HCT116 (cell line): ENCODE measurements at regions not wholly inside any gene's neighbourhood (a gene's known extent, or its start where the extent isn't known, plus 50 kb on each side); places are given as distances from the start of the nearest gene placed in this dataset.

ENCODE experiments used
- ATAC-seq: fragments of 200-7000 bp; cut with Tn5 transposase; 2 replicates; pipeline ENCODE4 v1.9.1; 2020; ENCODE audit warnings: mild to moderate bottlenecking, moderate library complexity
- BruUV-seq: library from RNA; stranded (reverse); fragments of 400-500 nt; replicated peaks from 2 replicates; lab custom pipeline; 2021; lab: Mats Ljungman, UMichigan
- CTCF ChIA-PET: fragments of 300-600 bp; sonication (Branson Sonifier 250); formaldehyde crosslinking; loops from one replicate; lab custom pipeline; 2021; ENCODE audit warnings: antibody characterized with exemption; lab: Charles Lee
- POLR2A ChIA-PET: fragments of 300-600, 350-600 bp; sonication (Branson Sonifier 250); formaldehyde crosslinking; loops from one replicate; lab custom pipeline; 2021; ENCODE audit warnings: antibody characterized with exemption; lab: Charles Lee
- RAD21 ChIA-PET, 2 experiments: fragments of 300-600 bp; sonication (Branson Sonifier 250); formaldehyde crosslinking; loops; one replicate each; lab custom pipeline; 2023; ENCODE audit warnings: low total read pairs in 2 of 2; ENCODE audit not compliant: uncharacterized antibody in 2 of 2, unreplicated experiment in 2 of 2, low non-redundant PET in 1 of 2; lab: Charles Lee
- DNase-seq: peaks from one replicate; pipeline ENCODE4 v3.0.0-alpha.2; 2010; ENCODE audit warnings: low read depth, low spot score
- H2AFZ ChIP-seq: fragments of 200-600 bp; shearing (Covaris generic), sonication (generic); 2 replicates; pipeline ENCODE4 v1.6.1; 2017; ENCODE audit warnings: low read depth, mixed run types, mixed read lengths, antibody characterized with exemption, low read length; ENCODE audit not compliant: poor library complexity, severe bottlenecking
- H3K27ac ChIP-seq: 2 replicates; pipeline ENCODE4 v1.5.1; 2012; ENCODE audit warnings: low read depth, low read length
- H3K27me3 ChIP-seq: fragments of 200-600 bp; sonication (generic); 2 replicates; pipeline ENCODE4 v1.6.1; 2016; ENCODE audit warnings: mixed run types, low read length, mixed read lengths; ENCODE audit not compliant: insufficient read depth
- H3K36me3 ChIP-seq, 2 experiments: fragments of 200-500 bp in 1 of 2; fragments of 200-600 bp in 1 of 2; sonication (Bioruptor generic) in 1 of 2; sonication (generic) in 1 of 2; 2 replicates each; pipeline versions ENCODE4 v1.5.1 to v1.6.1; 2014 to 2016; ENCODE audit warnings: low read length in 2 of 2, inconsistent platforms in 1 of 2, mixed read lengths in 1 of 2, mixed run types in 1 of 2; ENCODE audit not compliant: insufficient read depth in 2 of 2, control insufficient read depth in 1 of 2
- H3K4me1 ChIP-seq, 2 experiments: fragments of 200-600 bp in 1 of 2; sonication (generic) in 1 of 2; 2 replicates each; pipeline versions ENCODE4 v1.5.1 to v1.6.1; 2012 to 2017; ENCODE audit warnings: low read length in 2 of 2, inconsistent platforms in 1 of 2, mild to moderate bottlenecking in 1 of 2, mixed read lengths in 1 of 2, mixed run types in 1 of 2, moderate library complexity in 1 of 2; ENCODE audit not compliant: insufficient read depth in 2 of 2, control insufficient read depth in 1 of 2
- H3K4me2 ChIP-seq: fragments of 200-600 bp; sonication (generic); 2 replicates; pipeline ENCODE4 v1.6.1; 2017; ENCODE audit warnings: mixed run types, low read length, mixed read lengths
- H3K4me3 ChIP-seq, 2 experiments: fragments of 200-600 bp in 1 of 2; sonication (generic) in 1 of 2; replicated peaks in 1 of 2; 2 replicates each; pipeline ENCODE4 v1.5.1; 2011 to 2016; ENCODE audit warnings: low read length in 2 of 2, control low read depth in 1 of 2, low read depth in 1 of 2, mild to moderate bottlenecking in 1 of 2, mixed read lengths in 1 of 2, mixed run types in 1 of 2
- H3K79me2 ChIP-seq: fragments of 200-600 bp; sonication (generic); 2 replicates; pipeline ENCODE4 v1.6.1; 2017; ENCODE audit warnings: mild to moderate bottlenecking, mixed run types, low read length, moderate library complexity, mixed read lengths; ENCODE audit not compliant: insufficient read depth
- H3K9ac ChIP-seq: fragments of 200-600 bp; sonication (generic); 2 replicates; pipeline ENCODE4 v1.6.1; 2016; ENCODE audit warnings: low read length, mixed read lengths
- H3K9me2 ChIP-seq: fragments of 200-600 bp; sonication (generic), shearing (Covaris generic); 2 replicates; pipeline ENCODE4 v1.6.1; 2017; ENCODE audit warnings: mixed run types, mild to moderate bottlenecking, moderate library complexity; ENCODE audit not compliant: insufficient read depth
- H3K9me3 ChIP-seq, 2 experiments: fragments of 200-500 bp in 1 of 2; fragments of 200-600 bp in 1 of 2; sonication (Bioruptor generic) in 1 of 2; sonication (generic) in 1 of 2; 2 replicates each; pipeline ENCODE4 v1.6.1; 2014 to 2017; ENCODE audit warnings: low read length in 2 of 2, mixed read lengths in 2 of 2, inconsistent platforms in 1 of 2, low read depth in 1 of 2, mild to moderate bottlenecking in 1 of 2, mixed run types in 1 of 2, moderate library complexity in 1 of 2; ENCODE audit not compliant: control insufficient read depth in 1 of 2, insufficient read depth in 1 of 2
- H4K20me1 ChIP-seq: fragments of 200-600 bp; sonication (generic), shearing (Covaris generic); 2 replicates; pipeline ENCODE4 v1.6.1; 2017; ENCODE audit warnings: mixed run types, mild to moderate bottlenecking, moderate library complexity; ENCODE audit not compliant: insufficient read depth
- EGR1 ChIP-seq: IDR thresholded peaks from 2 replicates; pipeline ENCODE4 v1.6.1; 2012; ENCODE audit warnings: low read depth
- ELF1 ChIP-seq: IDR thresholded peaks from 2 replicates; pipeline ENCODE4 v1.6.1; 2012; ENCODE audit warnings: low read depth, borderline replicate concordance
- EZH2 ChIP-seq: fragments of 200-600 bp; sonication (generic); IDR thresholded peaks from 2 replicates; pipeline ENCODE4 v1.6.1; 2017; ENCODE audit warnings: antibody characterized with exemption, mixed run types
- FOSL1 ChIP-seq: IDR thresholded peaks from 2 replicates; pipeline ENCODE4 v1.6.1; 2012; ENCODE audit warnings: low read depth
- JUND ChIP-seq: IDR thresholded peaks from 2 replicates; pipeline ENCODE4 v1.6.1; 2012
- POLR2A ChIP-seq: IDR thresholded peaks from 2 replicates; pipeline ENCODE4 v1.7.0; 2011; ENCODE audit warnings: borderline replicate concordance; ENCODE audit not compliant: insufficient read depth, insufficient read length; ENCODE audit errors: extremely low read depth
- SIN3A ChIP-seq: IDR thresholded peaks from 2 replicates; pipeline ENCODE4 v1.6.1; 2012; ENCODE audit warnings: low read depth
- YY1 ChIP-seq: IDR thresholded peaks from 2 replicates; pipeline ENCODE4 v1.6.1; 2011; ENCODE audit warnings: low read length, low read depth, moderate library complexity, mild to moderate bottlenecking; ENCODE audit not compliant: insufficient replicate concordance; ENCODE audit errors: extremely low read depth
- intact Hi-C: fragments of 100-400 bp; cut with micrococcal nuclease; formaldehyde crosslinking; loops from 2 replicates; pipeline ENCODE4 v1.10.0; 2022
- TF ChIP-seq, protein P1 (sequence below): IDR thresholded peaks from 2 replicates; pipeline ENCODE4 v1.6.1; 2012

DNA sequence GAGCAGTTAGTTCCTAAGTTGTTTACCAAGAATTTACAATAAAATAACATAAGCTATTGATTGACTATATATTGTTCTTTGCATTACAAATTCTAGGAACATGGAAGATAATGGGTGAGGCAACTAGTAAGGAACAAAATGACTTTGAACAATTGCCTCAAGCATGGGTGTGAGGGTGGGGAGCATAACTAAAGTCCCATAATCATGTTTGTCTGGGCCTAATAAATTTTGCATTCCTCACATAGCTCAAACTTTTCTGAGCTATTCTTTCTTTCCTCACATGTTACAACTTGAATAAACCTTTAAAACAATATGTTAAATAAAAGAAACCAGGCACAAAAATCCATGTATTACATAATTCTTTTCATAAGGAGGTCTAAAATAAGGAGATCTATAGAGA is 1066.1 kb downstream of the NR2F1-AS1 start:
- intact Hi-C loops = no loop called here
- no peaks in the 10 kb centered on the region for H3K27me3 ChIP-seq
- no peak overlapping the region for H2AFZ ChIP-seq
- no peak overlapping the region for H3K9ac ChIP-seq
- H3K4me2 ChIP-seq = no peak overlapping the region
- RAD21 ChIA-PET = no interaction called here
- DNase-seq (no peak), ATAC-seq (no peak)
- POLR2A ChIA-PET = no interaction called here
- no TSS peak for BruUV-seq
- no peak overlapping the region for H3K27ac ChIP-seq
- H3K9me3 ChIP-seq = no peaks in the 10 kb centered on the region; a peak in 1 of 4 replicates
- no peaks in the 10 kb centered on the region for H3K9me2 ChIP-seq
- no peak for TF ChIP-seq EGR1
- TF ChIP-seq SIN3A = no peak
- no peak for TF ChIP-seq EZH2
- TF ChIP-seq FOSL1 = no peak
- no peak for TF ChIP-seq POLR2A
- TF ChIP-seq, protein P1, sequence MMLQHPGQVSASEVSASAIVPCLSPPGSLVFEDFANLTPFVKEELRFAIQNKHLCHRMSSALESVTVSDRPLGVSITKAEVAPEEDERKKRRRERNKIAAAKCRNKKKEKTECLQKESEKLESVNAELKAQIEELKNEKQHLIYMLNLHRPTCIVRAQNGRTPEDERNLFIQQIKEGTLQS = no peak
- TF ChIP-seq YY1 = no peak
- TF ChIP-seq JUND = no peak
- no peak for TF ChIP-seq ELF1
- H3K4me1 ChIP-seq = 0 out of 4 replicates have a peak, but pooled peaks cover 0 to 6% of the 10 kb centered on the region in 2 experiments
- H3K4me3 ChIP-seq = no peak overlapping the region
- CTCF ChIA-PET = interaction anchor here (0.8 kb wide), 1 partner anchor 11 kb away, joined by 3 read pairs; no protein-coding TSS in a partner anchor
- no peaks in the 10 kb centered on the region for H4K20me1 ChIP-seq
- H3K79me2 ChIP-seq = no peaks in the 10 kb centered on the region
- no peaks in the 10 kb centered on the region for H3K36me3 ChIP-seq

DNA sequence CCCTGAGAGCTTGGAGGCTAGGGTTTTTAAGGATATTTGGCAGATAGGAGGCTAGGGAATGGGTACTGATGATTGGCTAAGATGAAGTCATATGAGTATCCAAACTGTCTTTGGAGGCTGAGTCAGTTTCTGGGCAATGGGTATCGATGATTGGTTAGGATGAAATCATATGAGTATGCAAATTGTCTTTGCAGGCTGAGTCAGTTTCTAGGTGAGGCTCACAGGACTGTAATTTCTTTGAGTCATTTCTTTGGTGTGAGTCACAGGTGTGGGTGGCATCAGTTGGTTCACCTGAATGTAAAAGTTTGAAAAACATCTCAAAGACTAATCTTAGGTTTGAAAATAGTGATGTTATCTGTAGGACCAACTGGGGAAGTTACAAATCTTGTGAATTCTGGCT is 1068.0 kb downstream of the NR2F1-AS1 start:
- TF ChIP-seq EZH2 = no peak
- Histone ChIP-seq H3K9me3 (no peaks in the 10 kb centered on the region; a peak in 1 of 4 replicates), H4K20me1 (no peaks in the 10 kb centered on the region), H3K9me2 (no peaks in the 10 kb centered on the region), H3K27ac (no peak overlapping the region), H2AFZ (no peak overlapping the region), H3K4me1 (0 out of 4 replicates have a peak, but pooled peaks cover 0 to 6% of the 10 kb centered on the region in 2 experiments), H3K4me2 (no peak overlapping the region), H3K9ac (no peak overlapping the region), H3K4me3 (no peak overlapping the region), H3K79me2 (no peaks in the 10 kb centered on the region), H3K27me3 (no peaks in the 10 kb centered on the region), H3K36me3 (no peaks in the 10 kb centered on the region)
- intact Hi-C loops = no loop called here
- ChIA-PET CTCF (no interaction called here), RAD21 (no interaction called here), POLR2A (no interaction called here)
- no TSS peak for BruUV-seq
- no peak for ATAC-seq
- DNase-seq = peak; percentile 13
